ENCODE measurements at regions not wholly inside any gene's neighbourhood (a gene's known extent, or its start where the extent isn't known, plus 50 kb on each side); places are given as distances from the start of the nearest gene placed in this dataset.

GRCh38 chr5:127997201-127997704 is 86.3 kb upstream of the SLC12A2 start:
- H3K9me3 ChIP-seq (ENCODE audit: control insufficient read depth, insufficient read depth, low read depth, low read length) = no peaks in the 10 kb centered on the region
- no peaks in the 10 kb centered on the region for H3K27me3 ChIP-seq (ENCODE audit: control insufficient read depth, insufficient read depth, low read length)
- H2AFZ ChIP-seq (ENCODE audit: low read length) = no peak overlapping the region
- no peaks in the 10 kb centered on the region for H3K4me1 ChIP-seq (ENCODE audit: control insufficient read depth, extremely low read depth, insufficient read depth, low read length)
- peak in 1 of 2 donors; percentile 26 for DNase-seq (ENCODE audit: low read depth in 2 of 2)
- no peak overlapping the region for H3K4me2 ChIP-seq (ENCODE audit: extremely low read depth, insufficient read depth, low read length)
- H3K27ac ChIP-seq (ENCODE audit: insufficient read depth, low read length) = no peak overlapping the region
- no peak overlapping the region for H3K9ac ChIP-seq (ENCODE audit: insufficient read depth, low read length)
- TF ChIP-seq CTCF (conservative IDR thresholded peaks at IDR 0.05 in 1 of 2, IDR thresholded peaks at IDR 0.05 in 1 of 2; ENCODE audit: low read depth in 1 of 2, low read length in 2 of 2) = no peak
- TF ChIP-seq EZH2 (IDR thresholded peaks at IDR 0.05; ENCODE audit: low read length, missing control alignments) = no peak
- no peaks in the 10 kb centered on the region for H4K20me1 ChIP-seq (ENCODE audit: control insufficient read depth, extremely low read depth, insufficient read depth, low read length)
- H3K36me3 ChIP-seq (ENCODE audit: control insufficient read depth, insufficient read depth, low read length) = no peaks in the 10 kb centered on the region
- no peaks in the 10 kb centered on the region for H3K79me2 ChIP-seq (ENCODE audit: control insufficient read depth, insufficient read depth, low read length)
- H3K4me3 ChIP-seq (replicated peaks in 1 of 4; ENCODE audit: control extremely low read depth in 1 of 4, insufficient read depth in 1 of 4, low read depth in 3 of 4, low read length in 4 of 4) = no peak overlapping the region

- TF ChIP-seq CTCF (conservative IDR thresholded peaks at IDR 0.05 in 1 of 2, IDR thresholded peaks at IDR 0.05 in 1 of 2; ENCODE audit: low read depth in 1 of 2, low read length in 2 of 2) (no peak), EZH2 (IDR thresholded peaks at IDR 0.05; ENCODE audit: low read length, missing control alignments) (no peak)
- Histone ChIP-seq H3K4me2 (ENCODE audit: extremely low read depth, insufficient read depth, low read length) (no peak overlapping the region), H3K27ac (ENCODE audit: insufficient read depth, low read length) (no peak overlapping the region), H3K36me3 (ENCODE audit: control insufficient read depth, insufficient read depth, low read length) (no peaks in the 10 kb centered on the region), H2AFZ (ENCODE audit: low read length) (no peak overlapping the region), H3K27me3 (ENCODE audit: control insufficient read depth, insufficient read depth, low read length) (no peaks in the 10 kb centered on the region), H3K79me2 (ENCODE audit: control insufficient read depth, insufficient read depth, low read length) (no peaks in the 10 kb centered on the region), H4K20me1 (ENCODE audit: control insufficient read depth, extremely low read depth, insufficient read depth, low read length) (no peaks in the 10 kb centered on the region), H3K9me3 (ENCODE audit: control insufficient read depth, insufficient read depth, low read depth, low read length) (no peaks in the 10 kb centered on the region), H3K9ac (ENCODE audit: insufficient read depth, low read length) (no peak overlapping the region), H3K4me3 (replicated peaks in 1 of 4; ENCODE audit: control extremely low read depth in 1 of 4, insufficient read depth in 1 of 4, low read depth in 3 of 4, low read length in 4 of 4) (no peak overlapping the region), H3K4me1 (ENCODE audit: control insufficient read depth, extremely low read depth, insufficient read depth, low read length) (no peaks in the 10 kb centered on the region)
- no peak for DNase-seq (ENCODE audit: low read depth in 2 of 2)
These were observed 84.5 kb upstream of the SLC12A2 start for GRCh38 chr5:127998950-127999615.

GRCh38 chr5:127999909-128000308 is 83.7 kb upstream of the SLC12A2 start:
- no peak for DNase-seq (ENCODE audit: low read depth in 2 of 2)
- Histone ChIP-seq H3K27me3 (ENCODE audit: control insufficient read depth, insufficient read depth, low read length) (no peaks in the 10 kb centered on the region), H3K4me1 (ENCODE audit: control insufficient read depth, extremely low read depth, insufficient read depth, low read length) (no peaks in the 10 kb centered on the region), H3K4me2 (ENCODE audit: extremely low read depth, insufficient read depth, low read length) (no peak overlapping the region), H3K79me2 (ENCODE audit: control insufficient read depth, insufficient read depth, low read length) (no peaks in the 10 kb centered on the region), H3K4me3 (replicated peaks in 1 of 4; ENCODE audit: control extremely low read depth in 1 of 4, insufficient read depth in 1 of 4, low read depth in 3 of 4, low read length in 4 of 4) (no peak overlapping the region), H2AFZ (ENCODE audit: low read length) (no peak overlapping the region), H4K20me1 (ENCODE audit: control insufficient read depth, extremely low read depth, insufficient read depth, low read length) (no peaks in the 10 kb centered on the region), H3K27ac (ENCODE audit: insufficient read depth, low read length) (no peak overlapping the region), H3K36me3 (ENCODE audit: control insufficient read depth, insufficient read depth, low read length) (no peaks in the 10 kb centered on the region), H3K9ac (ENCODE audit: insufficient read depth, low read length) (no peak overlapping the region), H3K9me3 (ENCODE audit: control insufficient read depth, insufficient read depth, low read depth, low read length) (no peaks in the 10 kb centered on the region)
- TF ChIP-seq CTCF (conservative IDR thresholded peaks at IDR 0.05 in 1 of 2, IDR thresholded peaks at IDR 0.05 in 1 of 2; ENCODE audit: low read depth in 1 of 2, low read length in 2 of 2) = no peak
- no peak for TF ChIP-seq EZH2 (IDR thresholded peaks at IDR 0.05; ENCODE audit: low read length, missing control alignments)

All from fibroblast of lung (primary cell).